Endothelial cell (in vitro differentiated cells): ENCODE measurements at regions not wholly inside any gene's neighbourhood (a gene's known extent, or its start where the extent isn't known, plus 50 kb on each side); places are given as distances from the start of the nearest gene placed in this dataset.

Source experiments
- DNase-seq: peaks from one replicate; pipeline ENCODE4 v3.0.0; 2021; ENCODE audit warnings: low spot score
- H3K27ac Mint-ChIP-seq: one replicate; pipeline ENCODE4 v1.8.0; 2021; ENCODE audit warnings: mixed read lengths, inconsistent platforms; ENCODE audit not compliant: unreplicated experiment
- H3K27me3 Mint-ChIP-seq: one replicate; pipeline ENCODE4 v1.8.0; 2021; ENCODE audit warnings: mild to moderate bottlenecking, moderate library complexity, mixed read lengths, inconsistent platforms; ENCODE audit not compliant: unreplicated experiment
- H3K36me3 Mint-ChIP-seq: one replicate; pipeline ENCODE4 v1.8.0; 2021; ENCODE audit warnings: mild to moderate bottlenecking, low read depth, mixed read lengths, inconsistent platforms; ENCODE audit not compliant: unreplicated experiment
- H3K4me1 Mint-ChIP-seq: one replicate; pipeline ENCODE4 v1.8.0; 2021; ENCODE audit warnings: mild to moderate bottlenecking, mixed read lengths, inconsistent platforms; ENCODE audit not compliant: unreplicated experiment
- H3K4me3 Mint-ChIP-seq: one replicate; pipeline ENCODE4 v1.8.0; 2021; ENCODE audit warnings: mild to moderate bottlenecking, mixed read lengths, inconsistent platforms; ENCODE audit not compliant: unreplicated experiment
- H3K9me3 Mint-ChIP-seq: one replicate; pipeline ENCODE4 v1.8.0; 2021; ENCODE audit warnings: mixed read lengths, inconsistent platforms; ENCODE audit not compliant: unreplicated experiment
- CTCF ChIP-seq: fragments of 200-600 bp; sonication (generic); IDR thresholded peaks from one replicate; pipeline ENCODE4 v1.5.0; 2021; ENCODE audit warnings: antibody characterized with exemption; ENCODE audit not compliant: unreplicated experiment

DNA sequence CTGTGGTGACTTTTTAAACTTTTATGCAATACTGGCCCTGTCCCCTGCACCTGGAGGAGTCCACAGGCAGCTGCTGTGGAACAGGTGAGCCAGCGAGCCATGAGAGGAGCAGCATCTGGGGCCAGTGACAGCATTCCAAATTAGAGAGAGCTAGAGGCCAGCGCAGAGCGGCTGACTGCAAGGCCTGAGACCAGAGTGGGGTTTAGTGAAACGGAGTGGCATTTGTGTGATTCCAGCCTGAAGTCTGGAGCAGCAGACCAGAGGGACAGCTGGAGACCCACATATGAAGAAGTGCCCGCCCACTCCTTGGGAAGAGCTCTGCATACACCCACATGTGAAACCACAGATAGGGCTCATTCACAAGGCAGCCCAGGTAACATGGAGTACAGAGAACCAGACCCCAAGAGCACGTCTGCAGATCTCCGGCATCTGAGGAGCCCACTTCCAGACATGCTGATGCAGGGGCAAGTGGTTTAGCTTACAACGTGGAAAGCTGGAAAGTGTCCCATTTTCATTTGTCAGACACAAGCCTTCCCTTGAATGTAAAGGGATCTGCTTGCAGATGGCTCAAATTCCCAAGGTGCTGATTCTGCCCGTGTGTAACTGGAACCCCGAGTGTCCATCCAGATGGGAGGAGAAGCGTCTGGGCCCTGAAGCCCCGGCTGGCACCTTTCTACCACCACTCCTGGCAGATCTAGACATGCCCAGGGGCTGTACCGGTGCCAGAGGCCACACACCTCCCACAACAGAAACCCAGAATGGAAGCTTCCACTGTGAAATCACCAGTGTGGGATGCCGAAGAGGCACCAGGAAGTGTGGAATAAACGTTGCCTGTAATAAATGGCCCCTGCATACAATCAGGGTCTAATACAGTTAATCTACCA lies 256.0 kb upstream of the TCERG1L start:
- TF ChIP-seq CTCF: no peak
- H3K9me3 Mint-ChIP-seq: peaks cover 35% of the 10 kb centered on the region
- H3K36me3 Mint-ChIP-seq: peaks cover 3% of the 10 kb centered on the region
- H3K4me3 Mint-ChIP-seq: no peak overlapping the region
- DNase-seq: no peak
- no peaks in the 10 kb centered on the region for H3K4me1 Mint-ChIP-seq
- no peak overlapping the region for H3K27ac Mint-ChIP-seq
- H3K27me3 Mint-ChIP-seq: peaks cover 5% of the 10 kb centered on the region

DNA sequence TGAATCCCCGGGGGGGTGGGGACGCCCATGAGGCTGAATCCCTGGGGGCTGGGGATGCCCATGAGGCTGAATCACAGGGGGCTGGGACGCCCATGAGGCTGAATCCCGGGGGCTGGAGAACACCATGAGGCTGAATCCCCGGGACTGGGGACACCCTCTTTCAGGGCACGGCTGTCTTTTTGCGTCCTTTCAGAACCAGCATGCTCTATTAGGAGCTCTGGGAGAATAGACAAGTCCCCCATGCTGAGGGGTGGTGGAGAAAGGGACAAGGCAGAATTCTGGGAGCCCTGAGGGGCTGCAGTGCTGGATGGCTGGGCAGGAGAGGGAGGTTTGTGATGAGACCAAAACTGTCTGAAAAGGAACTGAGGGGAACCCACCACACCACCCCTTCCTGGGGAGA lies 257.3 kb upstream of the TCERG1L start:
- Mint-ChIP-seq H3K27me3 (peaks cover 5% of the 10 kb centered on the region), H3K9me3 (peaks cover 32% of the 10 kb centered on the region), H3K27ac (no peak overlapping the region), H3K4me3 (no peak overlapping the region), H3K4me1 (no peaks in the 10 kb centered on the region), H3K36me3 (peaks cover 3% of the 10 kb centered on the region)
- DNase-seq: no peak
- TF ChIP-seq CTCF: no peak

GRCh38 chr10:131569851-131570715 lies 258.6 kb upstream of the TCERG1L start:
- DNase-seq: no peak
- Mint-ChIP-seq H3K27me3 (peaks cover 5% of the 10 kb centered on the region), H3K27ac (no peak overlapping the region), H3K36me3 (peaks cover 3% of the 10 kb centered on the region), H3K4me1 (no peaks in the 10 kb centered on the region), H3K9me3 (peaks cover 33% of the 10 kb centered on the region), H3K4me3 (no peak overlapping the region)
- TF ChIP-seq CTCF: no peak

GRCh38 chr10:131570716-131571307 lies 259.3 kb upstream of the TCERG1L start:
- no peak overlapping the region for H3K27ac Mint-ChIP-seq
- no peak overlapping the region for H3K4me3 Mint-ChIP-seq
- DNase-seq: no peak
- peaks cover 5% of the 10 kb centered on the region for H3K27me3 Mint-ChIP-seq
- peaks cover 32% of the 10 kb centered on the region for H3K9me3 Mint-ChIP-seq
- no peak for TF ChIP-seq CTCF
- H3K4me1 Mint-ChIP-seq: no peaks in the 10 kb centered on the region
- peaks cover 8% of the 10 kb centered on the region for H3K36me3 Mint-ChIP-seq
